Nephron (organoid): ENCODE measurements at regions not wholly inside any gene's neighbourhood (a gene's known extent, or its start where the extent isn't known, plus 50 kb on each side); places are given as distances from the start of the nearest gene placed in this dataset.
A peak's percentile ranks its signal among the peaks of the same experiment; 100 is the strongest.
"Not testable (repeated sequence)": the region's sequence is repeated elsewhere in the genome, so short reads cannot be mapped to it uniquely, and the experiment has no call there.

Experiments used
- H3K27ac Mint-ChIP-seq, 3 experiments: 2 replicates each; pipeline ENCODE4 v1.8.0; 2020; ENCODE audit warnings: mixed read lengths in 3 of 3, mild to moderate bottlenecking in 2 of 3, moderate library complexity in 1 of 3
- H3K27me3 Mint-ChIP-seq: 2 replicates; pipeline ENCODE4 v1.8.0; 2021; ENCODE audit warnings: low read depth, mild to moderate bottlenecking, moderate library complexity, mixed read lengths
- H3K36me3 Mint-ChIP-seq: 2 replicates; pipeline ENCODE4 v1.8.0; 2020; ENCODE audit warnings: low read depth, mixed read lengths
- H3K4me1 Mint-ChIP-seq: 2 replicates; pipeline ENCODE4 v1.8.0; 2020; ENCODE audit warnings: mixed read lengths
- H3K4me3 Mint-ChIP-seq, 3 experiments: 2 replicates each; pipeline ENCODE4 v1.8.0; 2020; ENCODE audit warnings: mild to moderate bottlenecking in 3 of 3, mixed read lengths in 3 of 3, moderate library complexity in 2 of 3
- H3K9me3 Mint-ChIP-seq: 2 replicates; pipeline ENCODE4 v1.8.0; 2020; ENCODE audit warnings: mixed read lengths
- TF ChIP-seq, protein P1 (sequence below), 3 experiments: fragments of 200-600 bp; sonication (generic); IDR thresholded peaks; one replicate each; pipeline ENCODE4 v1.5.0; 2021; ENCODE audit warnings: antibody characterized with exemption in 3 of 3; ENCODE audit not compliant: unreplicated experiment in 3 of 3

DNA sequence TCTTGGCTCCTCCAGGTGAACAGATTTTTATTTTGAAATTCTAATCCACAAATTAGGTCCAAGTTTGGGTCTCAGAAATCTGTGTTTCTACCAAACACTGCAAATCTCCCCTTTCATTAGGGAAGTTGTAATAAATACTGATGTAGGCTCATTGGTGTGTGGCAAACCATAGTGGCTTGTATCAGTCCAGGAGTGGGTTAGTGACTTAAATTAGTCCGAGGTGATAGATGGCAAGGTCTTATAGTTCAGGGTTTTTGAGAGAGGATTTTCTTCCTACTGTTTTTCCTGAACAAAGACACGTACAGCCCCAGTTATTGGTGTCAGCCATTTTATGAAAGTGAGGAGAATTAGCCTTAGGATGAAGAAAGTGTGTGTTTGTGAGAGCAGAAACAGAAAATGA, 74.6 kb downstream of the RPRM start:
- no peaks in the 10 kb centered on the region for H3K36me3 Mint-ChIP-seq
- peak overlapping the region; percentile 76 to 85 (median 83) for H3K4me3 Mint-ChIP-seq
- peak overlapping the region; percentile 79 to 90 (median 80) for H3K27ac Mint-ChIP-seq
- H3K27me3 Mint-ChIP-seq: no peaks in the 10 kb centered on the region
- peaks cover 4% of the 10 kb centered on the region for H3K4me1 Mint-ChIP-seq
- H3K9me3 Mint-ChIP-seq: no peaks in the 10 kb centered on the region
- TF ChIP-seq, protein P1, sequence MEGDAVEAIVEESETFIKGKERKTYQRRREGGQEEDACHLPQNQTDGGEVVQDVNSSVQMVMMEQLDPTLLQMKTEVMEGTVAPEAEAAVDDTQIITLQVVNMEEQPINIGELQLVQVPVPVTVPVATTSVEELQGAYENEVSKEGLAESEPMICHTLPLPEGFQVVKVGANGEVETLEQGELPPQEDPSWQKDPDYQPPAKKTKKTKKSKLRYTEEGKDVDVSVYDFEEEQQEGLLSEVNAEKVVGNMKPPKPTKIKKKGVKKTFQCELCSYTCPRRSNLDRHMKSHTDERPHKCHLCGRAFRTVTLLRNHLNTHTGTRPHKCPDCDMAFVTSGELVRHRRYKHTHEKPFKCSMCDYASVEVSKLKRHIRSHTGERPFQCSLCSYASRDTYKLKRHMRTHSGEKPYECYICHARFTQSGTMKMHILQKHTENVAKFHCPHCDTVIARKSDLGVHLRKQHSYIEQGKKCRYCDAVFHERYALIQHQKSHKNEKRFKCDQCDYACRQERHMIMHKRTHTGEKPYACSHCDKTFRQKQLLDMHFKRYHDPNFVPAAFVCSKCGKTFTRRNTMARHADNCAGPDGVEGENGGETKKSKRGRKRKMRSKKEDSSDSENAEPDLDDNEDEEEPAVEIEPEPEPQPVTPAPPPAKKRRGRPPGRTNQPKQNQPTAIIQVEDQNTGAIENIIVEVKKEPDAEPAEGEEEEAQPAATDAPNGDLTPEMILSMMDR (IDR thresholded peaks at IDR 0.05; ENCODE audit: unreplicated experiment in 3 of 3): no peak

DNA sequence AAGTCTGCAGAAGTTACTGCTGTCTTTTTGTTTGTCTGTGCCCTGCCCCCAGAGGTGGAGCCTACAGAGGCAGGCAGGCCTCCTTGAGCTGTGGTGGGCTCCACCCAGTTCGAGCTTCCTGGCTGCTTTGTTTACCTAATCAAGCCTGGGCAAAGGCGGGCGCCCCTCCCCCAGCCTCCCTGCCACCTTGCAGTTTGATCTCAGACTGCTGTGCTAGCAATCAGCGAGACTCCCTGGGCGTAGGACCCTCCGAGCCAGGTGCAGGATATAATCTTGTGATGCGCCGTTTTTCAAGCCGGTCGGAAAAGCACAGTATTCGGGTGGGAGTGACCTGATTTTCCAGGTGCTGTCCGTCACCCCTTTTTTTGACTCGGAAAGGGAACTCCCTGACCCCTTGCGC, 75.2 kb downstream of the RPRM start:
- H3K27ac Mint-ChIP-seq: peak overlapping the region; percentile 79 to 90 (median 80)
- not testable (repeated sequence) for H3K4me1 Mint-ChIP-seq, H3K27me3 Mint-ChIP-seq, H3K9me3 Mint-ChIP-seq, H3K36me3 Mint-ChIP-seq
- peak overlapping the region; percentile 76 to 85 (median 83) for H3K4me3 Mint-ChIP-seq

DNA sequence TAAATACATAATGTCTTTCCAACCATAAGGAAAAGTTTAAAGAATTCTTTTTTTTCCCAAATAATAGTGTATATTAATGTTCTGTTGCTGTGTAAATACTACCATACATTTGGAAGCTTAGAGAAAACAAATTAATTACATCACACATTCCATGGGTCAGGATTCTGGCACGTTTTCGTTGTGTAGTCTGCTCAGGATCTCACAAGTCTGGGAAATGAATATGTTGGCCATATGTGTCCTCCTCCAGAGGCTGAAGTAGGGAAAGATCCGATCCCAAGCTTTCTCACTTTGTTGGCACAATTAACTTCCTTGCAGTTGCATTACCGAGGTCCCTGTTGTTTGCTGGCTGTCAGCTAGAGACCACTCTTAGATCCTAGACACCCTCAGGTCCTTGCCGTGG, 83.9 kb downstream of the RPRM start:
- Mint-ChIP-seq H3K27ac (no peak overlapping the region), H3K9me3 (peaks cover 25% of the 10 kb centered on the region), H3K27me3 (no peaks in the 10 kb centered on the region), H3K36me3 (peaks cover 4% of the 10 kb centered on the region), H3K4me1 (peaks cover 11% of the 10 kb centered on the region), H3K4me3 (no peak overlapping the region)
- TF ChIP-seq, protein P1 (IDR thresholded peaks at IDR 0.05; ENCODE audit: unreplicated experiment in 3 of 3): no peak

DNA sequence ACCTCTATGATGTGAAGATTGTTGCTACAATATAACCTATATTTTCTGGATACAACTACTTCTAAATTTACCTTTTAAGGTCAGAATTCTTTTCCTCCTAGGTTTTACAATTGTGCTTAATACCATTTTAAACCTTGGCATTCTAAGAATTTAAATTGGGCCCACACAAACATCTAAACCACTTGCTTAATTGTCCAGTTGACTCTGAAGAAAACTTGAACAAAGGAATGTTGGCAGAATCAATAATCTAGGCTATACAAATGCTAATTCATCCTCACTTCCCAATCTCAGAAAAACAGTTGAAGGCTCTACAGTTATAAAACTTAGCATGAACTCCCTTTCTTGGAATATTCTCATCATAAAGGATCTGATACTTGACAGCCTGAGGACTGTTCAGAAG, 84.3 kb downstream of the RPRM start:
- no peak overlapping the region for H3K27ac Mint-ChIP-seq
- peaks cover 4% of the 10 kb centered on the region for H3K36me3 Mint-ChIP-seq
- TF ChIP-seq, protein P1 (IDR thresholded peaks at IDR 0.05; ENCODE audit: unreplicated experiment in 3 of 3): no peak
- peaks cover 25% of the 10 kb centered on the region for H3K9me3 Mint-ChIP-seq
- no peaks in the 10 kb centered on the region for H3K27me3 Mint-ChIP-seq
- H3K4me3 Mint-ChIP-seq: no peak overlapping the region
- H3K4me1 Mint-ChIP-seq: peaks cover 12% of the 10 kb centered on the region

DNA sequence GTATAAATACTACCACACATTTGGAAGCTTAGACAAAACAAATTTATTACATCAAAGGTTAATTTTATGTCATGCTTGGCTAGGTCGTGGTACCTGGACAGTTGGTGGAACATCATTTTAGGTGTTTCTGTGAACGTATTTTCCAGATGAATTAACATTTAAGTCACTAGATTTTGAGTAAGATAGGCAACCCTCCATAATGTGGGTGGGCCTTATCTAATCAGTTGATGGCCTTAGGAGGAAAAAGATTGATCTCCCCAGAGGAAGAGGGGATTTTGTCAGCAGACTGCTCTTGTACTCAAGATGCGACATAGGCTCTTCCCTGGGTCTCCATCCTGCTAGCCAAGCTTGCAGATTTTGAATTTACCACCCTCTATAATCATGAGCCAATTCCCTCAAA, 85.0 kb downstream of the RPRM start:
- Mint-ChIP-seq H3K27me3 (no peaks in the 10 kb centered on the region), H3K4me1 (peaks cover 18% of the 10 kb centered on the region), H3K36me3 (peaks cover 4% of the 10 kb centered on the region), H3K27ac (no peak overlapping the region), H3K4me3 (no peak overlapping the region), H3K9me3 (peaks cover 25% of the 10 kb centered on the region)
- TF ChIP-seq, protein P1 (IDR thresholded peaks at IDR 0.05; ENCODE audit: unreplicated experiment in 3 of 3): no peak

DNA sequence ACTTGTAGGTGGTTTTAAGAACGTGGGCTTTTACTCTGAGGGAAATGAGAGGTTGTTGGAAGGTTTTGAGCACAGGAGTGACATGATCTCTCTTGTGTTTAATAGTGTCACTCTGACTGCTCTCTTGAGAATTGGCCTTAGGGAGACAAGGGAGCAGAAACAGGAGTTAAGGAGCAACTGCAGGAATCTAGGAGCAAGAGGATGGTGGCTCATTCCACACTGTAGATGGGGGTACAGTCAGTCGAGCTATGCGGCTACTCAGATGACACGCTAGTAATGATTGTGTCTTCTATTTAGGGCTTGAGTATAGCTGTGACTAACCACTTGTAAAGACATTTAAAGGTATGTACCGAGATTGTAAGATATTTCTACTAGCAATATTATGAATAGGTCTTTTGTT, 87.4 kb downstream of the RPRM start:
- H3K36me3 Mint-ChIP-seq: no peaks in the 10 kb centered on the region
- TF ChIP-seq, protein P1 (IDR thresholded peaks at IDR 0.05; ENCODE audit: unreplicated experiment in 3 of 3): no peak
- peak overlapping the region in 2 of 3 experiments; percentile 32 to 48 for H3K4me3 Mint-ChIP-seq

More for the DNA sequence above, 87.4 kb downstream of the RPRM start:
- Mint-ChIP-seq H3K9me3 (peaks cover 15% of the 10 kb centered on the region), H3K27ac (peak overlapping the region in 1 of 3 experiments; percentile 7), H3K27me3 (no peaks in the 10 kb centered on the region), H3K4me1 (peaks cover 41% of the 10 kb centered on the region)
